ENCODE measurements at regions not wholly inside any gene's neighbourhood (a gene's known extent, or its start where the extent isn't known, plus 50 kb on each side); places are given as distances from the start of the nearest gene placed in this dataset.

DNA sequence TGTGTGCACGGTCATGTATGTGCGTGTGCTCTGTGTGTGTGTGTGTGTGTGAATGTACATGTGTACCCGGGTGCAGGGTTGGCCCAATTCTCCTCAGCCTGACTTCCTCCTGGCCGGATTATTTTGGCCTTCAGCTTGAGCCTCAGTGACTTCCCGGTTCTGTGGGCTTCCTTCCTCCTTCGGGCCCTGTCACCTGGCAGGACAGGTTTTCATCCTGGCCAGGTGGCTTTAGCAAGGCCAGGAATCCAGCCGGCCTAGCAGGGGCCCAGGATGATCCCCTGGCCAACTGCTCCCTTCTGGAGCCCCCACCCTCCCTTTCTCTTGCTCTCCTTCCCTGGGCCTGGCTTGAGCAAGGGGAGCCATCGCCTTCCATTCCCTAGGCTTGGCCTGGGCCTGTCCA is 140.5 kb downstream of the INHBB start:
- TF ChIP-seq POLR2AphosphoS5 (IDR thresholded peaks at IDR 0.05; ENCODE audit: low read depth, low read length) (no peak), POLR2A (IDR thresholded peaks at IDR 0.05; ENCODE audit: low read depth, low read length) (no peak), TAF1 (IDR thresholded peaks at IDR 0.05; ENCODE audit: borderline replicate concordance, low read depth, low read length) (no peak)
